Suprapubic skin (tissue), 3 donors: ENCODE measurements at regions not wholly inside any gene's neighbourhood (a gene's known extent, or its start where the extent isn't known, plus 50 kb on each side); places are given as distances from the start of the nearest gene placed in this dataset.

Source experiments
- POLR2A ChIP-seq, 2 donors: fragments of 450-650 bp; IDR thresholded peaks; one replicate each; pipeline ENCODE4 v1.6.1; 2017; ENCODE audit warnings: antibody characterized with exemption in 2 of 2, mild to moderate bottlenecking in 2 of 2, moderate library complexity in 2 of 2
- TF ChIP-seq, protein P1 (sequence below), 2 donors: fragments of 200-600 bp in 1 of 2; fragments of 450-650 bp in 1 of 2; sonication (generic) in 1 of 2; IDR thresholded peaks; one replicate each; pipeline ENCODE4 v1.5.1; 2016 to 2019; ENCODE audit warnings: antibody characterized with exemption in 2 of 2, mild to moderate bottlenecking in 1 of 2, moderate library complexity in 1 of 2

GRCh38 chr13:79663977-79664636, 183.2 kb downstream of the NDFIP2 start:
- TF ChIP-seq, protein P1, sequence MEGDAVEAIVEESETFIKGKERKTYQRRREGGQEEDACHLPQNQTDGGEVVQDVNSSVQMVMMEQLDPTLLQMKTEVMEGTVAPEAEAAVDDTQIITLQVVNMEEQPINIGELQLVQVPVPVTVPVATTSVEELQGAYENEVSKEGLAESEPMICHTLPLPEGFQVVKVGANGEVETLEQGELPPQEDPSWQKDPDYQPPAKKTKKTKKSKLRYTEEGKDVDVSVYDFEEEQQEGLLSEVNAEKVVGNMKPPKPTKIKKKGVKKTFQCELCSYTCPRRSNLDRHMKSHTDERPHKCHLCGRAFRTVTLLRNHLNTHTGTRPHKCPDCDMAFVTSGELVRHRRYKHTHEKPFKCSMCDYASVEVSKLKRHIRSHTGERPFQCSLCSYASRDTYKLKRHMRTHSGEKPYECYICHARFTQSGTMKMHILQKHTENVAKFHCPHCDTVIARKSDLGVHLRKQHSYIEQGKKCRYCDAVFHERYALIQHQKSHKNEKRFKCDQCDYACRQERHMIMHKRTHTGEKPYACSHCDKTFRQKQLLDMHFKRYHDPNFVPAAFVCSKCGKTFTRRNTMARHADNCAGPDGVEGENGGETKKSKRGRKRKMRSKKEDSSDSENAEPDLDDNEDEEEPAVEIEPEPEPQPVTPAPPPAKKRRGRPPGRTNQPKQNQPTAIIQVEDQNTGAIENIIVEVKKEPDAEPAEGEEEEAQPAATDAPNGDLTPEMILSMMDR (IDR thresholded peaks at IDR 0.05) = no peak
- no peak for TF ChIP-seq POLR2A (IDR thresholded peaks at IDR 0.05)
